ENCODE measurements at regions not wholly inside any gene's neighbourhood (a gene's known extent, or its start where the extent isn't known, plus 50 kb on each side); places are given as distances from the start of the nearest gene placed in this dataset.

- no peak overlapping the region for H3K4me3 ChIP-seq (ENCODE audit: low read depth, low read length)
- no peak for TF ChIP-seq CTCF (IDR thresholded peaks at IDR 0.05; ENCODE audit: insufficient read depth, low read length)
- DNase-seq (ENCODE audit: low read depth) = no peak
Observed at GRCh38 chr6:93727447-93727846, 308.1 kb upstream of the EPHA7 start.

GRCh38 chr6:93721386-93722048 lies 302.2 kb upstream of the EPHA7 start:
- TF ChIP-seq CTCF (IDR thresholded peaks at IDR 0.05; ENCODE audit: insufficient read depth, low read length) = peak; percentile 67
- peak; percentile 46 for DNase-seq (ENCODE audit: low read depth)
- H3K4me3 ChIP-seq (ENCODE audit: low read depth, low read length) = no peak overlapping the region

- no peak overlapping the region for H3K4me3 ChIP-seq (ENCODE audit: low read depth, low read length)
- DNase-seq (ENCODE audit: low read depth) = no peak
- no peak for TF ChIP-seq CTCF (IDR thresholded peaks at IDR 0.05; ENCODE audit: insufficient read depth, low read length)
Observed at GRCh38 chr6:93713974-93714373, 294.6 kb upstream of the EPHA7 start.

- TF ChIP-seq CTCF (IDR thresholded peaks at IDR 0.05; ENCODE audit: insufficient read depth, low read length) = no peak
- H3K4me3 ChIP-seq (ENCODE audit: low read depth, low read length) = no peak overlapping the region
- peak; percentile 4 for DNase-seq (ENCODE audit: low read depth)
Observed at GRCh38 chr6:93703431-93703830, 284.1 kb upstream of the EPHA7 start.

- peak; percentile 62 for DNase-seq (ENCODE audit: low read depth)
- no peak overlapping the region for H3K4me3 ChIP-seq (ENCODE audit: low read depth, low read length)
- no peak for TF ChIP-seq CTCF (IDR thresholded peaks at IDR 0.05; ENCODE audit: insufficient read depth, low read length)
Observed at GRCh38 chr6:93701526-93701925, 282.2 kb upstream of the EPHA7 start.

GRCh38 chr6:93685494-93685893 lies 266.1 kb upstream of the EPHA7 start:
- no peak for TF ChIP-seq CTCF (IDR thresholded peaks at IDR 0.05; ENCODE audit: insufficient read depth, low read length)

GRCh38 chr6:93684339-93684738 lies 265.0 kb upstream of the EPHA7 start:
- no peak for DNase-seq (ENCODE audit: low read depth)
- no peak for TF ChIP-seq CTCF (IDR thresholded peaks at IDR 0.05; ENCODE audit: insufficient read depth, low read length)
- no peak overlapping the region for H3K4me3 ChIP-seq (ENCODE audit: low read depth, low read length)

More at GRCh38 chr6:93685494-93685893, 266.1 kb upstream of the EPHA7 start:
- no peak overlapping the region for H3K4me3 ChIP-seq (ENCODE audit: low read depth, low read length)
- DNase-seq (ENCODE audit: low read depth) = no peak

Measured in fibroblast of the aortic adventitia (primary cell).